Breast epithelium (tissue), 4 donors: ENCODE measurements at regions not wholly inside any gene's neighbourhood (a gene's known extent, or its start where the extent isn't known, plus 50 kb on each side); places are given as distances from the start of the nearest gene placed in this dataset.

Experiments used
- DNase-seq, 2 donors: peaks; one replicate each; pipeline ENCODE4 v3.0.0-alpha.2; 2019; ENCODE audit warnings: low spot score in 2 of 2
- H3K27ac ChIP-seq, 2 donors: fragments of 200-600 bp; sonication (generic) in 1 of 2; one replicate each; pipeline ENCODE4 v1.5.1; 2016 to 2019; ENCODE audit warnings: mild to moderate bottlenecking in 1 of 2
- H3K27me3 ChIP-seq, 2 donors: fragments of 200-600 bp; sonication (generic) in 1 of 2; one replicate each; pipeline versions ENCODE4 v1.5.1 to v1.6.0; 2017 to 2019; ENCODE audit warnings: control low read depth in 1 of 2, mild to moderate bottlenecking in 1 of 2
- H3K36me3 ChIP-seq: fragments of 200-600 bp; one replicate; pipeline ENCODE4 v1.5.1; 2019
- H3K4me1 ChIP-seq, 2 donors: fragments of 200-600 bp; sonication (generic); one replicate each; pipeline ENCODE4 v1.5.1; 2016 to 2019; ENCODE audit warnings: control low read depth in 1 of 2
- H3K4me3 ChIP-seq, 3 donors: fragments of 200-600 bp; sonication (generic); 1 replicate in 2 of 3; 2 replicates in 1 of 3; pipeline ENCODE4 v1.5.1; 2016 to 2019; ENCODE audit warnings: mild to moderate bottlenecking in 3 of 3, moderate library complexity in 2 of 3
- H3K9me3 ChIP-seq, 2 donors: fragments of 200-600 bp; sonication (generic) in 1 of 2; one replicate each; pipeline ENCODE4 v1.5.1; 2016 to 2019; ENCODE audit warnings: control low read depth in 1 of 2
- CTCF ChIP-seq, 3 donors: fragments of 450-650 bp; IDR thresholded peaks; one replicate each; pipeline ENCODE4 v1.5.1; 2016 to 2017; ENCODE audit warnings: antibody characterized with exemption in 3 of 3, mild to moderate bottlenecking in 3 of 3, moderate library complexity in 3 of 3
- POLR2A ChIP-seq: fragments of 450-650 bp; IDR thresholded peaks from one replicate; pipeline ENCODE4 v1.6.1; 2016; ENCODE audit warnings: antibody characterized with exemption, mild to moderate bottlenecking, moderate library complexity
- POLR2AphosphoS5 ChIP-seq, 3 donors: sonication (generic); formaldehyde crosslinking; IDR thresholded peaks; one replicate each; pipeline ENCODE4 v1.6.1; 2017; ENCODE audit warnings: antibody characterized with exemption in 3 of 3
- intact Hi-C: fragments of 100-400 bp; cut with DNase I; formaldehyde crosslinking; loops from one replicate; pipeline ENCODE4 v1.15.1; 2023; ENCODE audit warnings: low total_unique reads

- Histone ChIP-seq H3K4me1 (no peaks in the 10 kb centered on the region), H3K27ac (no peak overlapping the region), H3K4me3 (no peak overlapping the region), H3K27me3 (no peaks in the 10 kb centered on the region), H3K9me3 (no peaks in the 10 kb centered on the region), H3K36me3 (no peaks in the 10 kb centered on the region)
- TF ChIP-seq POLR2AphosphoS5 (IDR thresholded peaks at IDR 0.05), result no peak
- no peak for TF ChIP-seq CTCF (IDR thresholded peaks at IDR 0.05)
- no peak for TF ChIP-seq POLR2A
- DNase-seq, result no peak
- intact Hi-C loops, result loop anchor here (10.0 kb wide), 1 partner anchor 230 kb away; no protein-coding TSS in a partner anchor
These were observed 190.8 kb upstream of the PARD3B start for GRCh38 chr2:204354442-204354856.

GRCh38 chr2:204355688-204356087 lies 189.6 kb upstream of the PARD3B start:
- Histone ChIP-seq H3K27ac (no peak overlapping the region), H3K27me3 (no peaks in the 10 kb centered on the region), H3K4me3 (no peak overlapping the region), H3K36me3 (no peaks in the 10 kb centered on the region), H3K4me1 (no peaks in the 10 kb centered on the region), H3K9me3 (no peaks in the 10 kb centered on the region)
- TF ChIP-seq CTCF (IDR thresholded peaks at IDR 0.05) (no peak), POLR2AphosphoS5 (IDR thresholded peaks at IDR 0.05) (no peak), POLR2A (no peak)
- intact Hi-C loops, result loop anchor here (10.0 kb wide), 1 partner anchor 231 kb away; no protein-coding TSS in a partner anchor
- DNase-seq, result no peak

GRCh38 chr2:204356151-204356641 lies 189.1 kb upstream of the PARD3B start:
- Histone ChIP-seq H3K27ac (no peak overlapping the region), H3K4me3 (no peak overlapping the region), H3K27me3 (no peaks in the 10 kb centered on the region), H3K9me3 (no peaks in the 10 kb centered on the region), H3K36me3 (no peaks in the 10 kb centered on the region), H3K4me1 (no peaks in the 10 kb centered on the region)
- no peak for TF ChIP-seq POLR2A
- no peak for TF ChIP-seq POLR2AphosphoS5 (IDR thresholded peaks at IDR 0.05)
- TF ChIP-seq CTCF (IDR thresholded peaks at IDR 0.05), result no peak
- intact Hi-C loops, result loop anchor here (10.0 kb wide), 1 partner anchor 231 kb away; no protein-coding TSS in a partner anchor
- no peak for DNase-seq

- no peak overlapping the region for H3K4me3 ChIP-seq
- H3K27ac ChIP-seq, result no peak overlapping the region
- TF ChIP-seq CTCF (IDR thresholded peaks at IDR 0.05) (no peak), POLR2A (no peak), POLR2AphosphoS5 (IDR thresholded peaks at IDR 0.05) (no peak)
- no peaks in the 10 kb centered on the region for H3K9me3 ChIP-seq
- no peaks in the 10 kb centered on the region for H3K4me1 ChIP-seq
- intact Hi-C loops, result loop anchor here (10.0 kb wide), 1 partner anchor 232 kb away; no protein-coding TSS in a partner anchor
- H3K36me3 ChIP-seq, result no peaks in the 10 kb centered on the region
- no peak for DNase-seq
- no peaks in the 10 kb centered on the region for H3K27me3 ChIP-seq
These were observed 188.0 kb upstream of the PARD3B start for GRCh38 chr2:204357286-204357685.

- no peak overlapping the region for H3K27ac ChIP-seq
- no peak for TF ChIP-seq POLR2AphosphoS5 (IDR thresholded peaks at IDR 0.05)
- TF ChIP-seq CTCF (IDR thresholded peaks at IDR 0.05), result no peak
- TF ChIP-seq POLR2A, result no peak
- intact Hi-C loops, result loop anchor here (10.0 kb wide), 1 partner anchor 234 kb away; no protein-coding TSS in a partner anchor
- no peaks in the 10 kb centered on the region for H3K4me1 ChIP-seq
- DNase-seq, result no peak
- H3K36me3 ChIP-seq, result no peaks in the 10 kb centered on the region
- no peaks in the 10 kb centered on the region for H3K27me3 ChIP-seq
- H3K4me3 ChIP-seq, result no peak overlapping the region
- no peaks in the 10 kb centered on the region for H3K9me3 ChIP-seq
These were observed 186.2 kb upstream of the PARD3B start for GRCh38 chr2:204359076-204359475.
